GM12878 (cell line): ENCODE measurements at regions not wholly inside any gene's neighbourhood (a gene's known extent, or its start where the extent isn't known, plus 50 kb on each side); places are given as distances from the start of the nearest gene placed in this dataset.

ENCODE experiments used
- ATAC-seq: fragments of 200-7000 bp; cut with Tn5 transposase; 3 replicates; pipeline ENCODE4 v1.9.1; 2020; ENCODE audit warnings: mild to moderate bottlenecking, moderate library complexity
- BruUV-seq: library from RNA; stranded (reverse); fragments of 400-500 nt; replicated peaks from 2 replicates; lab custom pipeline; 2021; lab: Mats Ljungman, UMichigan
- CTCF ChIA-PET: fragments of 300-600 bp; sonication (Branson Sonifier 250); formaldehyde crosslinking; extraction: SDS; loops from one replicate; lab custom pipeline; 2021; ENCODE audit warnings: inconsistent platforms; lab: Yijun Ruan, JAX
- POLR2A ChIA-PET: fragments of 350-600 bp; formaldehyde crosslinking; extraction: SDS; loops from one replicate; lab custom pipeline; 2021; ENCODE audit warnings: inconsistent platforms; lab: Charles Lee
- RAD21 ChIA-PET: fragments of 300-600 bp; sonication (Branson Sonifier 250); formaldehyde crosslinking; loops from one replicate; lab custom pipeline; 2023; ENCODE audit warnings: antibody characterized with exemption; ENCODE audit not compliant: unreplicated experiment; lab: Charles Lee
- SMC1A ChIA-PET: fragments of 300-600 bp; sonication (Branson Sonifier 250); formaldehyde crosslinking; loops from one replicate; lab custom pipeline; 2023; ENCODE audit not compliant: unreplicated experiment, uncharacterized antibody; lab: Charles Lee
- DNase-seq: peaks from one replicate; pipeline ENCODE4 v3.0.0-alpha.2; 2011; ENCODE audit warnings: low read depth, low spot score
- FAIRE-seq: peaks from 3 replicates; lab custom pipeline; 2011; peaks lifted over from hg19 to GRCh38; lab: Jason Lieb, UNC
- H2AFZ ChIP-seq: 2 replicates; pipeline ENCODE4 v1.6.0; 2011; ENCODE audit warnings: low read depth, low read length, control low read depth; ENCODE audit not compliant: control insufficient read depth
- H3K27ac ChIP-seq: 2 replicates; pipeline ENCODE4 v1.5.1; 2011; ENCODE audit warnings: control low read depth; ENCODE audit not compliant: control insufficient read depth, insufficient read depth
- H3K27me3 ChIP-seq, 2 experiments: replicated peaks in 1 of 2; 2 replicates each; pipeline versions ENCODE4 v1.6.0 to v1.6.1; 2011; ENCODE audit warnings: low read length in 1 of 2; ENCODE audit not compliant: control insufficient read depth in 2 of 2, insufficient read depth in 2 of 2
- H3K36me3 ChIP-seq, 2 experiments: 2 replicates each; pipeline ENCODE4 v1.5.1; 2011; ENCODE audit warnings: low read length in 1 of 2; ENCODE audit not compliant: control insufficient read depth in 2 of 2, insufficient read depth in 2 of 2
- H3K4me1 ChIP-seq: 2 replicates; pipeline ENCODE4 v1.6.1; 2011; ENCODE audit warnings: mild to moderate bottlenecking, low read length, moderate library complexity, mixed read lengths; ENCODE audit not compliant: control insufficient read depth, insufficient read depth
- H3K4me2 ChIP-seq: 2 replicates; pipeline ENCODE4 v1.6.0; 2011; ENCODE audit warnings: control low read depth; ENCODE audit not compliant: control insufficient read depth, insufficient read depth
- H3K4me3 ChIP-seq: fragments of 200-600 bp; sonication (generic); 2 replicates; pipeline ENCODE4 v1.5.1; 2016
- H3K79me2 ChIP-seq: 2 replicates; pipeline ENCODE4 v1.6.0; 2011; ENCODE audit warnings: low read length; ENCODE audit not compliant: control insufficient read depth, insufficient read depth
- H3K9ac ChIP-seq: 2 replicates; pipeline ENCODE4 v1.8.0; 2011; ENCODE audit warnings: low read length, control low read depth, mixed read lengths; ENCODE audit not compliant: control insufficient read depth, insufficient read depth
- H3K9me3 ChIP-seq: replicated peaks from 3 replicates; pipeline ENCODE4 v1.5.1; 2011; ENCODE audit warnings: mild to moderate bottlenecking, low read length; ENCODE audit not compliant: control insufficient read depth, insufficient read depth
- H4K20me1 ChIP-seq: 2 replicates; pipeline ENCODE4 v1.6.0; 2011; ENCODE audit not compliant: control insufficient read depth, insufficient read depth
- BACH1 ChIP-seq: fragments of 450-650 bp; IDR thresholded peaks from 2 replicates; pipeline ENCODE4 v1.6.1; 2017; ENCODE audit warnings: mild to moderate bottlenecking, borderline replicate concordance
- DPF2 ChIP-seq: fragments of 450-650 bp; IDR thresholded peaks from 2 replicates; pipeline ENCODE4 v1.6.1; 2017; ENCODE audit warnings: mild to moderate bottlenecking
- ELK1 ChIP-seq: IDR thresholded peaks from 2 replicates; pipeline ENCODE4 v1.6.1; 2012; ENCODE audit warnings: low read depth, low read length, improper control_type of control experiment
- ESRRA ChIP-seq: IDR thresholded peaks from 2 replicates; pipeline ENCODE4 v1.6.1; 2012; ENCODE audit warnings: mild to moderate bottlenecking, low read length, improper control_type of control experiment
- FOS ChIP-seq: IDR thresholded peaks from 3 replicates; pipeline ENCODE4 v1.6.1; 2011; ENCODE audit warnings: borderline replicate concordance; ENCODE audit not compliant: insufficient read length; ENCODE audit errors: extremely low read depth
- HDAC2 ChIP-seq: fragments of 200-600 bp; sonication (generic); IDR thresholded peaks from 2 replicates; pipeline ENCODE4 v1.6.1; 2017
- KAT2A ChIP-seq: conservative IDR thresholded peaks from 2 replicates; pipeline ENCODE4 v1.6.1; 2011; ENCODE audit warnings: low read depth, low read length; ENCODE audit not compliant: control insufficient read depth
- MEF2A ChIP-seq: IDR thresholded peaks from 2 replicates; pipeline ENCODE4 v1.6.1; 2011; ENCODE audit warnings: low read depth, mild to moderate bottlenecking, low read length, moderate library complexity; ENCODE audit not compliant: insufficient read depth
- NBN ChIP-seq: fragments of 450-650 bp; IDR thresholded peaks from 2 replicates; pipeline ENCODE4 v1.6.1; 2016
- RELA ChIP-seq: fragments of 450-650 bp; IDR thresholded peaks from 2 replicates; pipeline ENCODE4 v1.8.0; 2014; ENCODE audit warnings: borderline replicate concordance; ENCODE audit not compliant: partially characterized antibody
- RFX5 ChIP-seq: IDR thresholded peaks from 2 replicates; pipeline ENCODE4 v1.6.1; 2011; ENCODE audit warnings: low read depth, low read length, improper control_type of control experiment
- SREBF2 ChIP-seq: IDR thresholded peaks from 2 replicates; pipeline ENCODE4 v1.6.1; 2012; ENCODE audit warnings: mild to moderate bottlenecking, low read length
- STAT1 ChIP-seq: fragments of 450-650 bp; conservative IDR thresholded peaks from 2 replicates; pipeline ENCODE4 v1.6.1; 2014; ENCODE audit warnings: antibody characterized with exemption, mild to moderate bottlenecking
- TCF3 ChIP-seq: IDR thresholded peaks from 2 replicates; pipeline ENCODE4 v1.6.1; 2012; ENCODE audit warnings: low read depth, mild to moderate bottlenecking, low read length, borderline replicate concordance; ENCODE audit not compliant: insufficient read depth
- ZBED1 ChIP-seq: IDR thresholded peaks from 2 replicates; pipeline ENCODE4 v1.6.1; 2016; ENCODE audit warnings: borderline replicate concordance
- WGBS: methylation state at CpG from one replicate; pipeline ENCODE4 v1.1.6; 2016; ENCODE audit warnings: low lambda C conversion rate; ENCODE audit not compliant: insufficient replicate concordance, insufficient coverage; ENCODE audit errors: missing lambda C conversion rate; 5-methylcytosine and 5-hydroxymethylcytosine counted together
- in situ Hi-C: fragments of 300-500 bp; cut with MboI; formaldehyde crosslinking; loops from 9 replicates; pipeline ENCODE4 v1.14.3; 2018; ENCODE audit warnings: mixed read lengths
- intact Hi-C: fragments of 100-400 bp; cut with micrococcal nuclease; formaldehyde crosslinking; loops from one replicate; pipeline ENCODE4 v1.14.2; 2022; ENCODE audit not compliant: unreplicated experiment

DNA sequence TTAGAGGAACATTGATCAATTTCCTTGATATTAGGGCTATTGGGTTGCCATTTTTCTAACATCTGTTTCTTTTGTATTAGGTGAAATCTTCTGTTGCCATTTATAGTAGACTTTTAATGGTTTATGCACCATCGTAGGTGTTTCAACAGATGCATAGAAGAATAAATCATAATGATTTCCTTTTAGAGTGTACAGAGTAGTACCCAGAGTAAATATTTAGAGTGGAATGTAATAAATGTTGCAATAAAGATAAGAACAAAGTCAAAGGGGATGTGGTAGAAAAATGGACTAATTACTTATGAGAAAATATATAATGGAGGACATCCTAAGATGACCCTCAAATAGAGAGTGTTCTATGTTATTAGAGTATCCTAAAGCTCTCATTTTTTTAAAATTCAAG, 643.0 kb upstream of the CITED2 start:
- in situ Hi-C loops = no loop called here

More for the DNA sequence above, 643.0 kb upstream of the CITED2 start:
- ChIA-PET CTCF (no interaction called here), RAD21 (no interaction called here), SMC1A (interaction anchor here (0.6 to 1.3 kb wide), 5 partner anchors 10 to 648 kb away, joined by 3 to 4 read pairs (median 3); no protein-coding TSS in a partner anchor), POLR2A (no interaction called here)
- TF ChIP-seq KAT2A = no peak
- no peak for TF ChIP-seq ELK1
- TF ChIP-seq DPF2 = no peak
- no peak for TF ChIP-seq RELA
- TF ChIP-seq FOS = no peak
- TF ChIP-seq ZBED1 = no peak
- TF ChIP-seq ESRRA = no peak
- no peak for TF ChIP-seq TCF3
- no peak for TF ChIP-seq STAT1
- no peak for TF ChIP-seq HDAC2
- TF ChIP-seq NBN = no peak
- TF ChIP-seq MEF2A = no peak
- TF ChIP-seq RFX5 = no peak
- TF ChIP-seq SREBF2 = no peak
- no peak for TF ChIP-seq BACH1
- no peaks in the 10 kb centered on the region for H3K79me2 ChIP-seq
- no peaks in the 10 kb centered on the region for H4K20me1 ChIP-seq
- H3K4me3 ChIP-seq = no peak overlapping the region
- no peaks in the 10 kb centered on the region for H3K27me3 ChIP-seq
- no peaks in the 10 kb centered on the region for H3K4me1 ChIP-seq
- DNase-seq (no peak), ATAC-seq (no peak), FAIRE-seq (no peak)
- no peak overlapping the region for H3K27ac ChIP-seq
- 42% methylated on average over 1 of the region's 1 CpG for WGBS
- no peak overlapping the region for H3K9ac ChIP-seq
- H3K4me2 ChIP-seq = no peak overlapping the region
- BruUV-seq = no TSS peak
- H3K9me3 ChIP-seq = no peaks in the 10 kb centered on the region; the same call in 2 of the 3 replicates
- H2AFZ ChIP-seq = no peak overlapping the region
- intact Hi-C loops = no loop called here
- no peaks in the 10 kb centered on the region for H3K36me3 ChIP-seq
